ENCODE measurements at regions not wholly inside any gene's neighbourhood (a gene's known extent, or its start where the extent isn't known, plus 50 kb on each side); places are given as distances from the start of the nearest gene placed in this dataset.

GRCh38 chr5:105978011-105978410, 1692.7 kb downstream of the EFNA5 start:
- no peaks in the 10 kb centered on the region for H3K79me2 ChIP-seq (ENCODE audit: control insufficient read depth, insufficient read depth, low read length)
- WGBS (ENCODE audit: insufficient coverage), result no CpG with 5 or more reads among the region's 1 CpG
- no peak for DNase-seq
- no peak overlapping the region for H3K4me2 ChIP-seq (replicated peaks; ENCODE audit: low read depth, low read length, poor library complexity, severe bottlenecking)
- ChIA-PET POLR2A (no interaction called here), CTCF (no interaction called here)
- TF ChIP-seq EZH2 (IDR thresholded peaks at IDR 0.05; ENCODE audit: borderline replicate concordance, insufficient read depth, low read depth, low read length, poor library complexity, severe bottlenecking), result no peak
- no peak for TF ChIP-seq CTCF (IDR thresholded peaks at IDR 0.05)
- H3K4me3 Mint-ChIP-seq, result no peak overlapping the region
- H3K9ac ChIP-seq (ENCODE audit: low read length), result no peak overlapping the region
- no peaks in the 10 kb centered on the region for H3K4me1 ChIP-seq (ENCODE audit: control insufficient read depth in 2 of 2, insufficient read depth in 2 of 2, low read length in 2 of 2)
- no peaks in the 10 kb centered on the region for H3K27me3 ChIP-seq (replicated peaks in 1 of 4; ENCODE audit: control extremely low read depth in 1 of 4, control insufficient read depth in 3 of 4, insufficient read depth in 4 of 4, low read length in 3 of 4)
- no peaks in the 10 kb centered on the region for H3K9me3 Mint-ChIP-seq (ENCODE audit: insufficient read depth)
- H3K4me3 ChIP-seq (ENCODE audit: control extremely low read depth in 1 of 5, extremely low read depth in 1 of 5, insufficient read depth in 1 of 5, low read depth in 2 of 5, low read length in 4 of 5), result no peak overlapping the region
- H3K9me3 ChIP-seq (ENCODE audit: control extremely low read depth in 1 of 3, control insufficient read depth in 2 of 3, insufficient read depth in 1 of 3, low read length in 2 of 3), result peaks cover 0 to 10% (median 0%) of the 10 kb centered on the region in 3 donors
- no peak overlapping the region for H3K27ac Mint-ChIP-seq
- no peaks in the 10 kb centered on the region for H3K4me1 Mint-ChIP-seq
- intact Hi-C loops (cut with micrococcal nuclease), result no loop called here
- ATAC-seq (ENCODE audit: low read depth), result no peak
- no peaks in the 10 kb centered on the region for H4K20me1 ChIP-seq (ENCODE audit: control insufficient read depth, insufficient read depth, low read length, poor library complexity, severe bottlenecking)
- no peaks in the 10 kb centered on the region for H3K36me3 ChIP-seq (replicated peaks in 1 of 2; ENCODE audit: control extremely low read depth in 1 of 2, control insufficient read depth in 1 of 2, extremely low read depth in 1 of 2, insufficient read depth in 2 of 2, low read length in 1 of 2)
- no peaks in the 10 kb centered on the region for H3K27me3 Mint-ChIP-seq
- H2AFZ ChIP-seq (ENCODE audit: insufficient read depth, low read depth, low read length, poor library complexity, severe bottlenecking), result no peak overlapping the region
- no peak overlapping the region for H3K27ac ChIP-seq (ENCODE audit: low read length in 2 of 2)

DNA sequence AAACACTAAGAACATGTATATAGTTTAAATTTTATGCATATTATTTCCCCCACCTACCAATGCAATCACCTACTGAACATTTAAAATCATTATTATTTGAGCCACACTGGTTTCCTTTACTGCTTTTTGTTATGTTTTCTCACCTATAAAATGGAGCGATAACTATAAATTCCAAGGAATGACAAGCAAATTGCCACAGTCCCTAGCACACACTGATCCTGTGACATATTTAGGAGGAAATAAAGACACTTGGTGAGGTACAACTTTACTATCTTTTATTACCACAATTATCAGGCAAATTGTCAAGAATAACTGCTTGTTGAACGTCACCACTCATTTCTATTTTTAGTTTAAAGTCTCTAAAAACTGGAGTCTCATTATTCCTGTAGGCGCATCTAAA, 1693.6 kb downstream of the EFNA5 start:
- H4K20me1 ChIP-seq (ENCODE audit: control insufficient read depth, insufficient read depth, low read length, poor library complexity, severe bottlenecking), result no peaks in the 10 kb centered on the region
- H3K9me3 ChIP-seq (ENCODE audit: control extremely low read depth in 1 of 3, control insufficient read depth in 2 of 3, insufficient read depth in 1 of 3, low read length in 2 of 3), result peaks cover 0 to 1% (median 0%) of the 10 kb centered on the region in 3 donors
- no peak overlapping the region for H2AFZ ChIP-seq (ENCODE audit: insufficient read depth, low read depth, low read length, poor library complexity, severe bottlenecking)
- no peak overlapping the region for H3K4me2 ChIP-seq (replicated peaks; ENCODE audit: low read depth, low read length, poor library complexity, severe bottlenecking)
- Mint-ChIP-seq H3K4me1 (no peaks in the 10 kb centered on the region), H3K9me3 (ENCODE audit: insufficient read depth) (no peaks in the 10 kb centered on the region), H3K27ac (no peak overlapping the region), H3K27me3 (no peaks in the 10 kb centered on the region), H3K4me3 (no peak overlapping the region)
- ChIA-PET POLR2A (no interaction called here), CTCF (no interaction called here)
- no peaks in the 10 kb centered on the region for H3K4me1 ChIP-seq (ENCODE audit: control insufficient read depth in 2 of 2, insufficient read depth in 2 of 2, low read length in 2 of 2)
- H3K27me3 ChIP-seq (replicated peaks in 1 of 4; ENCODE audit: control extremely low read depth in 1 of 4, control insufficient read depth in 3 of 4, insufficient read depth in 4 of 4, low read length in 3 of 4), result no peaks in the 10 kb centered on the region
- DNase-seq (no peak), ATAC-seq (ENCODE audit: low read depth) (no peak)
- no peaks in the 10 kb centered on the region for H3K36me3 ChIP-seq (replicated peaks in 1 of 2; ENCODE audit: control extremely low read depth in 1 of 2, control insufficient read depth in 1 of 2, extremely low read depth in 1 of 2, insufficient read depth in 2 of 2, low read length in 1 of 2)
- no CpG with 5 or more reads among the region's 3 CpGs for WGBS (ENCODE audit: insufficient coverage)
- H3K79me2 ChIP-seq (ENCODE audit: control insufficient read depth, insufficient read depth, low read length), result no peaks in the 10 kb centered on the region
- intact Hi-C loops (cut with micrococcal nuclease), result no loop called here
- no peak for TF ChIP-seq CTCF (IDR thresholded peaks at IDR 0.05)
- no peak for TF ChIP-seq EZH2 (IDR thresholded peaks at IDR 0.05; ENCODE audit: borderline replicate concordance, insufficient read depth, low read depth, low read length, poor library complexity, severe bottlenecking)
- H3K4me3 ChIP-seq (ENCODE audit: control extremely low read depth in 1 of 5, extremely low read depth in 1 of 5, insufficient read depth in 1 of 5, low read depth in 2 of 5, low read length in 4 of 5), result no peak overlapping the region
- no peak overlapping the region for H3K9ac ChIP-seq (ENCODE audit: low read length)
- H3K27ac ChIP-seq (ENCODE audit: low read length in 2 of 2), result no peak overlapping the region
